Kidney (tissue), 13 donors: ENCODE measurements at regions not wholly inside any gene's neighbourhood (a gene's known extent, or its start where the extent isn't known, plus 50 kb on each side); places are given as distances from the start of the nearest gene placed in this dataset.

Experiments used
- DNase-seq, 5 donors: peaks; one replicate each; pipeline ENCODE4 v3.0.0-alpha.2; 2013 to 2020
- FAIRE-seq: peaks from 2 replicates; lab custom pipeline; 2012; peaks lifted over from hg19 to GRCh38; lab: Jason Lieb, UNC
- H3K27ac ChIP-seq, 2 donors: one replicate each; pipeline ENCODE4 v1.7.0; 2013; ENCODE audit warnings: low read depth in 2 of 2, low read length in 2 of 2, inconsistent platforms in 1 of 2
- H3K27me3 ChIP-seq: one replicate; pipeline ENCODE4 v1.7.1; 2013; ENCODE audit warnings: low read length, inconsistent platforms; ENCODE audit not compliant: control insufficient read depth, insufficient read depth
- H3K36me3 ChIP-seq, 3 donors: one replicate each; pipeline versions ENCODE4 v1.7.0 to v1.7.1; 2013; ENCODE audit warnings: low read length in 3 of 3, control low read depth in 1 of 3, inconsistent platforms in 1 of 3; ENCODE audit not compliant: insufficient read depth in 3 of 3, control insufficient read depth in 2 of 3
- H3K4me1 ChIP-seq, 3 donors: one replicate each; pipeline versions ENCODE4 v1.7.0 to v1.7.1; 2013; ENCODE audit warnings: low read length in 3 of 3, inconsistent platforms in 1 of 3, low read depth in 1 of 3; ENCODE audit not compliant: control insufficient read depth in 2 of 3, insufficient read depth in 2 of 3
- H3K4me3 ChIP-seq, 3 donors: one replicate each; pipeline versions ENCODE4 v1.7.0 to v1.8.1; 2013; ENCODE audit warnings: low read length in 3 of 3, control low read depth in 1 of 3, inconsistent platforms in 1 of 3
- H3K9ac ChIP-seq, 3 donors: one replicate each; pipeline versions ENCODE4 v1.7.0 to v1.7.1; 2013; ENCODE audit warnings: low read length in 3 of 3, control low read depth in 1 of 3, inconsistent platforms in 1 of 3
- H3K9me3 ChIP-seq, 3 donors: one replicate each; pipeline versions ENCODE4 v1.7.0 to v1.7.1; 2013; ENCODE audit warnings: low read length in 3 of 3, control low read depth in 1 of 3, inconsistent platforms in 1 of 3; ENCODE audit not compliant: control insufficient read depth in 2 of 3, insufficient read depth in 1 of 3
- CTCF ChIP-seq: IDR thresholded peaks from 3 replicates; pipeline ENCODE4 v1.5.1; 2012; ENCODE audit warnings: mild to moderate bottlenecking, moderate library complexity, borderline replicate concordance; ENCODE audit not compliant: insufficient read depth; ENCODE audit errors: extremely low read depth
- intact Hi-C: fragments of 100-400 bp; cut with DNase I; formaldehyde crosslinking; loops from one replicate; pipeline ENCODE4 v1.11.1; 2022
- donor health status: control.
- donor health status: control.
- donor health status: control.
- donor health status: control.
- donor health status: control.
- donor health status: DM: yes; HTN: yes; CAD: no.
- donor health status: Normal renal cell carcinoma (clear cell type).

GRCh38 chr10:33098951-33099663 lies 141.1 kb upstream of the ITGB1 start:
- no peak overlapping the region for H3K9ac ChIP-seq
- no peak overlapping the region for H3K27ac ChIP-seq

GRCh38 chr10:33095867-33096815 lies 138.1 kb upstream of the ITGB1 start:
- Histone ChIP-seq H3K9ac (no peak overlapping the region), H3K36me3 (no peaks in the 10 kb centered on the region), H3K27me3 (no peaks in the 10 kb centered on the region), H3K4me1 (no peaks in the 10 kb centered on the region), H3K4me3 (no peak overlapping the region), H3K27ac (no peak overlapping the region), H3K9me3 (peaks cover 0 to 4% (median 0%) of the 10 kb centered on the region in 3 donors)
- DNase-seq: no peak
- no peak for FAIRE-seq
- no peak for TF ChIP-seq CTCF
- intact Hi-C loops: no loop called here

More at GRCh38 chr10:33098951-33099663, 141.1 kb upstream of the ITGB1 start:
- no peaks in the 10 kb centered on the region for H3K4me1 ChIP-seq
- H3K9me3 ChIP-seq: peaks cover 0 to 4% (median 0%) of the 10 kb centered on the region in 3 donors
- DNase-seq (no peak), FAIRE-seq (no peak)
- intact Hi-C loops: no loop called here
- no peak overlapping the region for H3K4me3 ChIP-seq
- H3K27me3 ChIP-seq: no peaks in the 10 kb centered on the region
- no peaks in the 10 kb centered on the region for H3K36me3 ChIP-seq
- no peak for TF ChIP-seq CTCF

GRCh38 chr10:33094263-33095051 lies 136.4 kb upstream of the ITGB1 start:
- intact Hi-C loops: no loop called here
- Histone ChIP-seq H3K27me3 (no peaks in the 10 kb centered on the region), H3K9me3 (peaks cover 0 to 4% (median 0%) of the 10 kb centered on the region in 3 donors), H3K9ac (no peak overlapping the region), H3K36me3 (no peaks in the 10 kb centered on the region), H3K4me3 (no peak overlapping the region), H3K27ac (no peak overlapping the region), H3K4me1 (no peaks in the 10 kb centered on the region)
- no peak for DNase-seq
- FAIRE-seq: no peak
- no peak for TF ChIP-seq CTCF
